IPS-15b (cell line): ENCODE measurements at regions not wholly inside any gene's neighbourhood (a gene's known extent, or its start where the extent isn't known, plus 50 kb on each side); places are given as distances from the start of the nearest gene placed in this dataset.

Experiments used
- H3K27me3 ChIP-seq: one replicate; pipeline ENCODE4 v1.6.1; 2013; ENCODE audit warnings: low read length; ENCODE audit not compliant: control insufficient read depth, insufficient read depth
- H3K36me3 ChIP-seq: one replicate; pipeline ENCODE4 v1.6.1; 2013; ENCODE audit warnings: low read length; ENCODE audit not compliant: control insufficient read depth, insufficient read depth
- H3K4me1 ChIP-seq: one replicate; pipeline ENCODE4 v1.6.1; 2013; ENCODE audit warnings: mild to moderate bottlenecking, low read length; ENCODE audit not compliant: control insufficient read depth, insufficient read depth
- H3K4me3 ChIP-seq: one replicate; pipeline ENCODE4 v1.5.1; 2013; ENCODE audit warnings: low read depth, low read length
- H3K9ac ChIP-seq: one replicate; pipeline ENCODE4 v1.6.1; 2013; ENCODE audit warnings: low read depth, mild to moderate bottlenecking, low read length
- H3K9me3 ChIP-seq: one replicate; pipeline ENCODE4 v1.6.1; 2013; ENCODE audit warnings: mild to moderate bottlenecking, low read length; ENCODE audit not compliant: control insufficient read depth, insufficient read depth

GRCh38 chr5:18051953-18052352 is 417.7 kb downstream of the TAF11L14 start:
- Histone ChIP-seq H3K9me3 (no peaks in the 10 kb centered on the region), H3K27me3 (no peaks in the 10 kb centered on the region), H3K9ac (no peak overlapping the region), H3K36me3 (no peaks in the 10 kb centered on the region), H3K4me1 (no peaks in the 10 kb centered on the region), H3K4me3 (no peak overlapping the region)

GRCh38 chr5:18052569-18052968 is 418.3 kb downstream of the TAF11L14 start:
- Histone ChIP-seq H3K4me1 (no peaks in the 10 kb centered on the region), H3K9me3 (no peaks in the 10 kb centered on the region), H3K36me3 (no peaks in the 10 kb centered on the region), H3K4me3 (no peak overlapping the region), H3K9ac (no peak overlapping the region), H3K27me3 (no peaks in the 10 kb centered on the region)

GRCh38 chr5:18057725-18058124 is 423.5 kb downstream of the TAF11L14 start:
- no peaks in the 10 kb centered on the region for H3K9me3 ChIP-seq
- no peaks in the 10 kb centered on the region for H3K36me3 ChIP-seq
- H3K27me3 ChIP-seq = no peaks in the 10 kb centered on the region
- H3K4me3 ChIP-seq = no peak overlapping the region
- no peaks in the 10 kb centered on the region for H3K4me1 ChIP-seq
- H3K9ac ChIP-seq = no peak overlapping the region

GRCh38 chr5:18067615-18068014 is 433.4 kb downstream of the TAF11L14 start:
- Histone ChIP-seq H3K27me3 (no peaks in the 10 kb centered on the region), H3K4me1 (no peaks in the 10 kb centered on the region), H3K9me3 (no peaks in the 10 kb centered on the region), H3K4me3 (no peak overlapping the region), H3K9ac (no peak overlapping the region), H3K36me3 (no peaks in the 10 kb centered on the region)

- no peaks in the 10 kb centered on the region for H3K4me1 ChIP-seq
Measured at GRCh38 chr5:18068826-18069225, 434.6 kb downstream of the TAF11L14 start.

GRCh38 chr5:18069790-18070189 is 435.5 kb downstream of the TAF11L14 start:
- Histone ChIP-seq H3K36me3 (no peaks in the 10 kb centered on the region), H3K4me1 (no peaks in the 10 kb centered on the region), H3K9me3 (no peaks in the 10 kb centered on the region), H3K9ac (no peak overlapping the region), H3K27me3 (no peaks in the 10 kb centered on the region), H3K4me3 (no peak overlapping the region)

More at GRCh38 chr5:18068826-18069225, 434.6 kb downstream of the TAF11L14 start:
- Histone ChIP-seq H3K36me3 (no peaks in the 10 kb centered on the region), H3K9me3 (no peaks in the 10 kb centered on the region), H3K4me3 (no peak overlapping the region), H3K27me3 (no peaks in the 10 kb centered on the region), H3K9ac (no peak overlapping the region)

- no peaks in the 10 kb centered on the region for H3K36me3 ChIP-seq
- H3K27me3 ChIP-seq = no peaks in the 10 kb centered on the region
- H3K9ac ChIP-seq = no peak overlapping the region
- H3K9me3 ChIP-seq = no peaks in the 10 kb centered on the region
- no peaks in the 10 kb centered on the region for H3K4me1 ChIP-seq
- no peak overlapping the region for H3K4me3 ChIP-seq
Measured at GRCh38 chr5:18072600-18072999, 438.3 kb downstream of the TAF11L14 start.

GRCh38 chr5:18074961-18075360 is 440.7 kb downstream of the TAF11L14 start:
- no peaks in the 10 kb centered on the region for H3K4me1 ChIP-seq
- no peaks in the 10 kb centered on the region for H3K36me3 ChIP-seq
- H3K4me3 ChIP-seq = no peak overlapping the region
- H3K9me3 ChIP-seq = no peaks in the 10 kb centered on the region
- no peak overlapping the region for H3K9ac ChIP-seq
- H3K27me3 ChIP-seq = no peaks in the 10 kb centered on the region

- no peak overlapping the region for H3K9ac ChIP-seq
- no peaks in the 10 kb centered on the region for H3K36me3 ChIP-seq
- H3K27me3 ChIP-seq = no peaks in the 10 kb centered on the region
- H3K9me3 ChIP-seq = no peaks in the 10 kb centered on the region
- no peaks in the 10 kb centered on the region for H3K4me1 ChIP-seq
- no peak overlapping the region for H3K4me3 ChIP-seq
Measured at GRCh38 chr5:18078157-18078556, 443.9 kb downstream of the TAF11L14 start.

GRCh38 chr5:18079831-18080230 is 445.6 kb downstream of the TAF11L14 start:
- Histone ChIP-seq H3K4me1 (no peaks in the 10 kb centered on the region), H3K4me3 (no peak overlapping the region), H3K27me3 (no peaks in the 10 kb centered on the region), H3K9me3 (no peaks in the 10 kb centered on the region), H3K9ac (no peak overlapping the region), H3K36me3 (no peaks in the 10 kb centered on the region)

GRCh38 chr5:18088020-18088579 is 453.8 kb downstream of the TAF11L14 start:
- Histone ChIP-seq H3K4me1 (no peaks in the 10 kb centered on the region), H3K9me3 (no peaks in the 10 kb centered on the region), H3K27me3 (no peaks in the 10 kb centered on the region), H3K9ac (no peak overlapping the region), H3K36me3 (no peaks in the 10 kb centered on the region), H3K4me3 (no peak overlapping the region)

GRCh38 chr5:18090177-18090576 is 455.9 kb downstream of the TAF11L14 start:
- H3K9me3 ChIP-seq = no peaks in the 10 kb centered on the region
- H3K36me3 ChIP-seq = no peaks in the 10 kb centered on the region
- no peak overlapping the region for H3K9ac ChIP-seq
- H3K27me3 ChIP-seq = no peaks in the 10 kb centered on the region
- H3K4me3 ChIP-seq = no peak overlapping the region
- H3K4me1 ChIP-seq = no peaks in the 10 kb centered on the region
